ENCODE measurements at regions not wholly inside any gene's neighbourhood (a gene's known extent, or its start where the extent isn't known, plus 50 kb on each side); places are given as distances from the start of the nearest gene placed in this dataset.

- TF ChIP-seq CTCF (IDR thresholded peaks at IDR 0.05) (no peak), POLR2A (IDR thresholded peaks at IDR 0.05; ENCODE audit: low read depth) (no peak), POLR2AphosphoS5 (IDR thresholded peaks at IDR 0.05) (no peak)
These were observed 134.3 kb upstream of the LRRN1 start for GRCh38 chr3:3664935-3665334.
